ENCODE measurements at regions not wholly inside any gene's neighbourhood (a gene's known extent, or its start where the extent isn't known, plus 50 kb on each side); places are given as distances from the start of the nearest gene placed in this dataset.
A peak's percentile ranks its signal among the peaks of the same experiment; 100 is the strongest.

DNA sequence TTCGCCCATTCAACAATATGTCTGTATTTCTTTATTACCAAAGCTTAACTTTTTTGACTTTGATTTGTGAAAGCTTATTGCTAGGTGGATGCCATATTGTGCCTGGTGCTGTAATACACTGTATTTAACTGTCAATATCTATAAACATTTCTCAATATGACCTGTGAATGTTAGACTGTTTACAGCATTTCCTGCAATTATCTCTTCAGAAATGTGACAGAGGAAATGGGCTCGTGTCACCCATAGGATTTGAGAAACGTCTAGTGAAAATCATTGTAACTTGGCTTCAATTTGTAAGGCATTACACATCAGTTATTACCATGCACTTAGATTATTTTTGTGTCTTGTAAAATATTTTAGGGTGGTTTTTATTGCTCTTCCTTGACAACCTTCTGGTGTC lies 237.8 kb upstream of the ADGRL2 start:
- Histone ChIP-seq H3K9ac (ENCODE audit: low read length) (no peak overlapping the region), H3K36me3 (ENCODE audit: insufficient read depth, low read length) (no peaks in the 10 kb centered on the region), H3F3A (ENCODE audit: insufficient read depth, low read length, poor library complexity, severe bottlenecking) (no peaks in the 10 kb centered on the region), H3K27ac (ENCODE audit: low read length) (no peak overlapping the region), H3K9me3 (ENCODE audit: low read length) (no peaks in the 10 kb centered on the region), H3K4me3 (ENCODE audit: low read length) (no peak overlapping the region), H3K4me2 (ENCODE audit: low read length) (no peak overlapping the region), H2AFZ (ENCODE audit: low read depth, low read length) (no peak overlapping the region), H3K27me3 (ENCODE audit: insufficient read depth, low read depth, low read length) (peaks cover 10% of the 10 kb centered on the region), H4K20me1 (ENCODE audit: insufficient read depth) (no peaks in the 10 kb centered on the region), H3K9me2 (ENCODE audit: insufficient read depth, low read length) (no peaks in the 10 kb centered on the region), H3K79me2 (replicated peaks; ENCODE audit: insufficient read depth, low read length) (no peaks in the 10 kb centered on the region)
- no peak for TF ChIP-seq MXI1 (conservative IDR thresholded peaks at IDR 0.05; ENCODE audit: poor library complexity, severe bottlenecking)
- peak; percentile 96 for TF ChIP-seq EP300 (conservative IDR thresholded peaks at IDR 0.05; ENCODE audit: poor library complexity, severe bottlenecking)
- no peak for TF ChIP-seq EZH2 (IDR thresholded peaks at IDR 0.05; ENCODE audit: borderline replicate concordance, insufficient read depth, low read length, poor library complexity, severe bottlenecking)
- TF ChIP-seq POLR2AphosphoS5 (IDR thresholded peaks at IDR 0.05): peak; percentile 99
- no peak for TF ChIP-seq RAD21 (conservative IDR thresholded peaks at IDR 0.05)
- TF ChIP-seq, protein P1, sequence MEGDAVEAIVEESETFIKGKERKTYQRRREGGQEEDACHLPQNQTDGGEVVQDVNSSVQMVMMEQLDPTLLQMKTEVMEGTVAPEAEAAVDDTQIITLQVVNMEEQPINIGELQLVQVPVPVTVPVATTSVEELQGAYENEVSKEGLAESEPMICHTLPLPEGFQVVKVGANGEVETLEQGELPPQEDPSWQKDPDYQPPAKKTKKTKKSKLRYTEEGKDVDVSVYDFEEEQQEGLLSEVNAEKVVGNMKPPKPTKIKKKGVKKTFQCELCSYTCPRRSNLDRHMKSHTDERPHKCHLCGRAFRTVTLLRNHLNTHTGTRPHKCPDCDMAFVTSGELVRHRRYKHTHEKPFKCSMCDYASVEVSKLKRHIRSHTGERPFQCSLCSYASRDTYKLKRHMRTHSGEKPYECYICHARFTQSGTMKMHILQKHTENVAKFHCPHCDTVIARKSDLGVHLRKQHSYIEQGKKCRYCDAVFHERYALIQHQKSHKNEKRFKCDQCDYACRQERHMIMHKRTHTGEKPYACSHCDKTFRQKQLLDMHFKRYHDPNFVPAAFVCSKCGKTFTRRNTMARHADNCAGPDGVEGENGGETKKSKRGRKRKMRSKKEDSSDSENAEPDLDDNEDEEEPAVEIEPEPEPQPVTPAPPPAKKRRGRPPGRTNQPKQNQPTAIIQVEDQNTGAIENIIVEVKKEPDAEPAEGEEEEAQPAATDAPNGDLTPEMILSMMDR (IDR thresholded peaks at IDR 0.05; ENCODE audit: poor library complexity, severe bottlenecking): no peak
- no peak for TF ChIP-seq TAF1 (IDR thresholded peaks at IDR 0.05; ENCODE audit: low read depth)
- no peak for TF ChIP-seq SMC3 (conservative IDR thresholded peaks at IDR 0.05; ENCODE audit: poor library complexity)
- TF ChIP-seq, protein P2, sequence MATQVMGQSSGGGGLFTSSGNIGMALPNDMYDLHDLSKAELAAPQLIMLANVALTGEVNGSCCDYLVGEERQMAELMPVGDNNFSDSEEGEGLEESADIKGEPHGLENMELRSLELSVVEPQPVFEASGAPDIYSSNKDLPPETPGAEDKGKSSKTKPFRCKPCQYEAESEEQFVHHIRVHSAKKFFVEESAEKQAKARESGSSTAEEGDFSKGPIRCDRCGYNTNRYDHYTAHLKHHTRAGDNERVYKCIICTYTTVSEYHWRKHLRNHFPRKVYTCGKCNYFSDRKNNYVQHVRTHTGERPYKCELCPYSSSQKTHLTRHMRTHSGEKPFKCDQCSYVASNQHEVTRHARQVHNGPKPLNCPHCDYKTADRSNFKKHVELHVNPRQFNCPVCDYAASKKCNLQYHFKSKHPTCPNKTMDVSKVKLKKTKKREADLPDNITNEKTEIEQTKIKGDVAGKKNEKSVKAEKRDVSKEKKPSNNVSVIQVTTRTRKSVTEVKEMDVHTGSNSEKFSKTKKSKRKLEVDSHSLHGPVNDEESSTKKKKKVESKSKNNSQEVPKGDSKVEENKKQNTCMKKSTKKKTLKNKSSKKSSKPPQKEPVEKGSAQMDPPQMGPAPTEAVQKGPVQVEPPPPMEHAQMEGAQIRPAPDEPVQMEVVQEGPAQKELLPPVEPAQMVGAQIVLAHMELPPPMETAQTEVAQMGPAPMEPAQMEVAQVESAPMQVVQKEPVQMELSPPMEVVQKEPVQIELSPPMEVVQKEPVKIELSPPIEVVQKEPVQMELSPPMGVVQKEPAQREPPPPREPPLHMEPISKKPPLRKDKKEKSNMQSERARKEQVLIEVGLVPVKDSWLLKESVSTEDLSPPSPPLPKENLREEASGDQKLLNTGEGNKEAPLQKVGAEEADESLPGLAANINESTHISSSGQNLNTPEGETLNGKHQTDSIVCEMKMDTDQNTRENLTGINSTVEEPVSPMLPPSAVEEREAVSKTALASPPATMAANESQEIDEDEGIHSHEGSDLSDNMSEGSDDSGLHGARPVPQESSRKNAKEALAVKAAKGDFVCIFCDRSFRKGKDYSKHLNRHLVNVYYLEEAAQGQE (IDR thresholded peaks at IDR 0.05; ENCODE audit: borderline replicate concordance): no peak

DNA sequence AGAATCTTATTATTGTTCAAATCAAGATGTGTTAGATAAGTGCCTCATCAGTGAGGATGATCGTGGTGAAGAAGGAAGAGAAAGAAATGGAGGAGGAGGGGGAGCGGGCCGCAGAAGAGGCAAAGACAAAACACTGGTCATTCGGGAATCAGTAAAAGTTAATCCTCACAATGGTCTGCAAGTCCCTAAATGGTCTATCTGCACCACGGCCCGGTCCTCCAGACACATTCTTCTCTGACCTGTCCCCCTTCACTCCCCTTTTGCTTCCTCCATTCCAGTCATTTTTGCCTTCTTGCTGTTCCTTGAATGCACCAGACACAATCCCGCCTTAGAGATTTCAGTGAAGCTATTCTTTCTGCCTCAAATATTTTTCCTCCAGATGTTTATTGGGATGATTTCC lies 240.1 kb upstream of the ADGRL2 start:
- Histone ChIP-seq H4K20me1 (ENCODE audit: insufficient read depth) (no peaks in the 10 kb centered on the region), H3K27me3 (ENCODE audit: insufficient read depth, low read depth, low read length) (peaks cover 8% of the 10 kb centered on the region), H3K9me2 (ENCODE audit: insufficient read depth, low read length) (no peaks in the 10 kb centered on the region), H3K79me2 (replicated peaks; ENCODE audit: insufficient read depth, low read length) (no peaks in the 10 kb centered on the region), H3K9ac (ENCODE audit: low read length) (no peak overlapping the region), H3F3A (ENCODE audit: insufficient read depth, low read length, poor library complexity, severe bottlenecking) (no peaks in the 10 kb centered on the region), H3K27ac (ENCODE audit: low read length) (no peak overlapping the region), H2AFZ (ENCODE audit: low read depth, low read length) (no peak overlapping the region), H3K4me3 (ENCODE audit: low read length) (no peak overlapping the region), H3K36me3 (ENCODE audit: insufficient read depth, low read length) (no peaks in the 10 kb centered on the region), H3K4me2 (ENCODE audit: low read length) (no peak overlapping the region), H3K9me3 (ENCODE audit: low read length) (no peaks in the 10 kb centered on the region)
- no peak for TF ChIP-seq TAF1 (IDR thresholded peaks at IDR 0.05; ENCODE audit: low read depth)
- TF ChIP-seq, protein P1 (IDR thresholded peaks at IDR 0.05; ENCODE audit: poor library complexity, severe bottlenecking): no peak
- TF ChIP-seq RAD21 (conservative IDR thresholded peaks at IDR 0.05): no peak
- TF ChIP-seq MXI1 (conservative IDR thresholded peaks at IDR 0.05; ENCODE audit: poor library complexity, severe bottlenecking): no peak
- TF ChIP-seq SMC3 (conservative IDR thresholded peaks at IDR 0.05; ENCODE audit: poor library complexity): no peak

Data from neural cell (in vitro differentiated cells).